ENCODE measurements at regions not wholly inside any gene's neighbourhood (a gene's known extent, or its start where the extent isn't known, plus 50 kb on each side); places are given as distances from the start of the nearest gene placed in this dataset.

- TF ChIP-seq CTCF (conservative IDR thresholded peaks at IDR 0.05; ENCODE audit: low read length) (no peak), EZH2phosphoT487 (IDR thresholded peaks at IDR 0.05; ENCODE audit: borderline replicate concordance, low read depth, low read length) (no peak)
These were observed 65.2 kb downstream of the PRL start for GRCh38 chr6:22231616-22232015.
